ENCODE measurements at regions not wholly inside any gene's neighbourhood (a gene's known extent, or its start where the extent isn't known, plus 50 kb on each side); places are given as distances from the start of the nearest gene placed in this dataset.
"Not testable (repeated sequence)": the region's sequence is repeated elsewhere in the genome, so short reads cannot be mapped to it uniquely, and the experiment has no call there.

DNA sequence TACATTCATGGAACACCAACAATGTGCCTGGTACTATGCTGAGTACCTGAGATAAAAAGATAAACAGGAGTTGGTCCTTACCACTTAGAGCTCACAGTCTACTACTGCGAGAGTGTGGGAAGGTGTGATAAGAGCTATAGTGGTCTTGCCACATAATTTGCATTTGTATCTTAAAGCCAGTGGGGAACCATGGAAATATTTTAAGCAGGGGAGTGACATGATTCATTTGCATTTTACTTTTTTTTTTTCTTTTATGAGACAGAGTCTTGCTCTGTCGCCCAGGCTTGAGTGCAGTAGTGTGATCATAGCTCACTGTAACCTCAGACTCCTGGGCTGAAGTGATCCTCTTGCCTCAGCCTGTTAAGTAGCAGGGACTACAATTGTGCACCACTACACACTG, 53.6 kb downstream of the SRGAP2 start:
- not testable (repeated sequence) for DNase-seq

- DNase-seq, result not testable (repeated sequence)
These were observed 58.1 kb downstream of the SRGAP2 start for GRCh38 chr1:206261473-206261872.

DNA sequence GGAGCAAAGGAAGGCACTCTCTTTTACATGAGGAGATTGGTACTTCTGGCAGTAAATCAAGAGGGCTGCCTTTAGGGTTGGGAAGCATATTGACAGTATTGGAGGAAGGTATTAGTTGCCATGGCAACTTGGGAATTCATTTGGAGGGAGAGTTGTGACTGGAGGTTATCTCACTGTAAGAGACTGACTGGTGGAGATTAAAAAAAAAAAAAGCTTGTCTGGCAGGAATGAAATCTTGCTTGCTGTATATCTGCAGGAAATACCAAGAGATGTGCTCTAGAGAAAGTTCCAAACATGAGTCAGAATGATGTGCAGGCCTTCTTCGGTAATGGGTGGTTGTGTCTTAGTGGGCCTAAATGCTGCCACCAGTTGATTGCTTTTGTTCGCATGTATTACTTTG, 59.1 kb downstream of the SRGAP2 start:
- DNase-seq, result not testable (repeated sequence)

DNA sequence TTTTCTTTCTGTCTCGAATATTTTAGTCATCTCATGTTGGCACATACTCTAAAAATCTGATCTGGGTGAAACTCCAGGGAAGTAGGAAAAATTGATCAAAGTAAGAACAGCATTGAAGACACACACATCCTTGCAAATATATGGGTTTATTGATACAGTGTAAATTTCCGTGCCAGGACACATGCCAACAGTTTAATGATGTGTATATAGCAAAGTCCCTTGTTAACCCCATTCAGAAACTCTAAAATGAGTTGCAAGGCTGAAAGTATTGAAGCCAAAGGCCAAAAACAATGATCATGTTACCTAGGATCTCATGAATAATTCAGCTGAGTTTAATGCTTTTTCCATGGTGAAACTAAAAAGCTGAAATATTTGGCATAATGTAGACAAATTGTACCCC, 61.6 kb downstream of the SRGAP2 start:
- not testable (repeated sequence) for DNase-seq

GRCh38 chr1:206271153-206271552, 67.8 kb downstream of the SRGAP2 start:
- not testable (repeated sequence) for DNase-seq

- DNase-seq, result not testable (repeated sequence)
These were observed 69.8 kb downstream of the SRGAP2 start for GRCh38 chr1:206273104-206273503.

- DNase-seq, result not testable (repeated sequence)
These were observed 72.8 kb downstream of the SRGAP2 start for GRCh38 chr1:206276143-206276542.

GRCh38 chr1:206278683-206279082, 75.3 kb downstream of the SRGAP2 start:
- not testable (repeated sequence) for DNase-seq

DNA sequence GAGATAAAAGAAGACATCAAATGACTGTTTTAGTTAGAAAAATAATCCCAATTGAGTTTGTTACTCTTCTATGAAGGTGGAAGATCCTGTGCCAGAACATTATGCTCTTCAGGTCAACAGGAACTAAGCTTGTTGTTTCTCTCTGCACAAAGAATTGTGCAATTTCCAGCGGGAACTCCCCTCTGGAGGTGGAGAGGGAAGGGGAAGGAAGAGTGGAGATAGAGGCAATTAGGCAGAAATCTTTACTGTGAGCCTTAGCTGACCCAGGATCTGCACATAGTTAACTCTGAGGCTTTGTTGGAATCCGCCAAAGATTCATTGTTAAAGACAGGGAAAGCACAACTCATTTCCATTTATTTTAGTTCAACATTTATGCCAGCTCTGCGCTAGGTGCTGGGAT, 77.3 kb downstream of the SRGAP2 start:
- not testable (repeated sequence) for DNase-seq

GRCh38 chr1:206281912-206282654, 78.7 kb downstream of the SRGAP2 start:
- not testable (repeated sequence) for DNase-seq

DNA sequence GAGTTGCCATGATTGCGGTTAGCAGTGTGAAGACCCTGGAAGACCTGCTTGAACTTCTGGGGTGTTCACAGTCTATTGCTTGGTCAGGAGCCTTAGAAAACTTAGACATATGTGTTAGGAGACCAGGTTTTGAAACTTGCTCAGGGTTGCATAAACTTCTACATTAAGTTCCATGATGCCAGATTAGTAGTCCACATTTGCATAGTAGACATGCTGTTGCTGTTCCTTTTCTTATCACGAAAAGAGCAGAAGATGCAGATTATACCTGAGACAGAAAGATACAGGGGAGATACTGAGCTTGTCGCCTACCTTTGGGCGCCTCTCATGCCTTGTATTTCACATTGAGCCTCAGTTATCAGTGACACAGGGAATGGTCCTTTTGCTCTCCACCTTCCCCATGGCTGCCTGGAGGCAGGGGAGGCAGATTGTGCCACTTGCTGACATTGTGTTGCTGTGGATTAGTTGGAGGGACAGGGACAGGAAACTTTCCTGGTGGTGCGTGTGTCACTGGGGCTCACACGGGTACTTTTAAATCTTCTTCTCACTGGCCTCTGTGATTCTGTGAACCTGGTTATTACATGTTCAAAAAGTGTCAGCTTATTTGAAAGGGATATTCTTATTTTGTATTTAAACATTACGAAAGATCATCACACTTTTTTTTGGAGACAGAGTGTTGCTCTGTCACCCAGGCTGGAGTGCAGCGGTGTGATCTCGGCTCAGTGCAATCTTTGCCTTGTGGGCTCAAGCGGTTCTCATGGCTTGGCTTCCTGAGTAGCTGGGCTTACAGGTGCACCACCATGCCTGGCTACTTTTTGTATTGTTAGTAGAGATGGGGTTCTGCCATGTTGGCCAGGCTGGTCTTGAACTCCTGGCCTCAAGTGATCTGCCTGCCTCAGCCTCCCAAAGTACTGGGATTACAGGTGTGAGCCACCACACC, 82.0 kb downstream of the SRGAP2 start:
- DNase-seq, result not testable (repeated sequence)

- DNase-seq, result not testable (repeated sequence)
These were observed 84.4 kb downstream of the SRGAP2 start for GRCh38 chr1:206287759-206288158.

DNA sequence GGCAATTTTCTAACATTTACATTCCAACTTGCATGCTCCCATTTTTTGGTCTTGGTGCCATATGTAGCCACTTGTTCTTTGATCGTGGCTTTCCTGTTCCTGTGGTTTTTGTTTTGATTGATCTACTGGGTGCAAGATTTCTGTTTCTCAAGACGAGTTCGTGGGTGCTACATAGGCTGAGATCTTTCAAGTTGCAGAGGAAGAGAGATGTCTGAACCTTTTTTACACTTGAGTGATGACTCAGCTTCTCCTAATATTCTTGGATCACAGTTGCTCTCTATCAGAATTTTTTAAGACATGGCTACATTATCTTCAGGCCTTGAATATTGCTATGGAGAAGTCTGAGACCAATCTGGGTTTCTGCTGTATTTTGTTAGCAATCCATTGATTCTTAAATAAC, 85.1 kb downstream of the SRGAP2 start:
- DNase-seq, result not testable (repeated sequence)

GRCh38 chr1:206297145-206298031, 94.0 kb downstream of the SRGAP2 start:
- DNase-seq, result not testable (repeated sequence)

DNA sequence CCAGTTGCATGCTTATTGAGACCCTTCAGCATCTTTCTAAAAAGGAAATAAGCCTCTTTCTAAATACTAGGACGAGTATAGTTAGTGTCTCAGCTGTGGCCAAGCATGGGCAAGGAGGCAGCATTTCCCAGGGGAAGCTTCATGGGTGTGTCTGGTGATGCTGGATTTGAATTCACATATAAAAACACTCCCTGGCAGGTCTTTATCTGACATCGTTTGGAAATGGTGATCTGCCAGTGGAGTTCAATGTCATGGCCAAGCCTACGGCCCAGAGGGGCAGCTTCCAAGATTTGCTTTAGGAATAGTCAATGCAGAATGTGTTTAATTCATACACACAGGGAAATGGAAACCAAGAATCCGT, 94.7 kb downstream of the SRGAP2 start:
- DNase-seq, result not testable (repeated sequence)

GRCh38 chr1:206299181-206299791, 95.9 kb downstream of the SRGAP2 start:
- not testable (repeated sequence) for DNase-seq

DNA sequence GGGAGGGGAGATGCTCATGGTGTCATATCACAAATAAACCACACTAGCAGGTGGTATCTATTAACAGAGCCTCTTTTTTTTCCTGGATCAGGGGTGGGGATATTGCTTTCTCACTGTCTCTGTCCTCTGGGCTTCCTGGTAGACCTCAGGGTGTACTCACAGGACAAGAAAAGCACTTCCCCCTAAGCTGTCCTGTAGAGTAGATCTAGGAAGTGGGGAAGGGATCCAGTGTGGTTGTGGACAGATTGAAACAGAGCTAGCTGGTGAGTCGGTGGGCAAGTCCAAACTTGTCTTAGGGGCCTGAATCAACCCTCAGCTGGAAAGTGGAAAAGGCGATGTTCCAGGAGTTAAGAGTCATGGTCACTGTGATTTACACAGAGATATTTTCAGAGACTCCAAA, 96.6 kb downstream of the SRGAP2 start:
- not testable (repeated sequence) for DNase-seq

DNA sequence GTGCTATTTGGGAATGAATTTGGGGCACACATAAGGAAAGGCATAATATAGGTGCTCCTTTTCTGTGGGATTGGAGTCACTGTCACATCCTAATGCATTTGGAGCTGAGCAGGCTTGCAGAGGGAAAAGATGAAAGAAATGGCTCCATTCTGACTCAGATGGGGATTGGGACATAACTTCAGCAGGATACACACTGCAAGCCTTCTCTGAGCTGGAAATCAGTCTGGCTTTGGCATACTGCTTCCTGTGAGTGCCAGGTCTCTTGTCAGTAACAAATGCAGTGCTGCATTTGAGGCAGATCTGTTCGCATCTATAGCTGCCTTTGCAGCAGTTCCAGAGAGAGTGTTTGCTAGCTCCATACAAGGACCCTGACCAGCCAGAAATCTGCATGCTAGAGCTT, 98.7 kb downstream of the SRGAP2 start:
- DNase-seq, result not testable (repeated sequence)

DNA sequence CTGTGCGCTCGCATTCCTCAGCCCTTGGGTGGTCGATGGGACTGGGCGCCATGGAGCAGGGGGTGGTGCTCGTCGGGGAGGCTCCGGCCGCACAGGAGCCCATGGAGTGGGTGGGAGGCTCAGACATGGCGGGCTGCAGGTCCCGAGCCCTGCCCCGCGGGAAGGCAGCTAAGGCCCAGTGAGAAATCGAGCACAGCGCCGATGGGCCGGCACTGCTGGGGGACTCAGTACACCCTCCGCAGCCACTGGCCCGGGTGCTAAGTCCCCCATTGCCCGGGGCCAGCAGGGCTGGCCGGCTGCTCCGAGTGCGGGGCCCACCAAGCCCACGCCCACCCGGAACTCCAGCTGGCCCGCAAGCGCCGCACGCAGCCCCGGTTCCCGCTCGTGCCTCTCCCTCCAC, 104.1 kb downstream of the SRGAP2 start:
- DNase-seq, result not testable (repeated sequence)

DNA sequence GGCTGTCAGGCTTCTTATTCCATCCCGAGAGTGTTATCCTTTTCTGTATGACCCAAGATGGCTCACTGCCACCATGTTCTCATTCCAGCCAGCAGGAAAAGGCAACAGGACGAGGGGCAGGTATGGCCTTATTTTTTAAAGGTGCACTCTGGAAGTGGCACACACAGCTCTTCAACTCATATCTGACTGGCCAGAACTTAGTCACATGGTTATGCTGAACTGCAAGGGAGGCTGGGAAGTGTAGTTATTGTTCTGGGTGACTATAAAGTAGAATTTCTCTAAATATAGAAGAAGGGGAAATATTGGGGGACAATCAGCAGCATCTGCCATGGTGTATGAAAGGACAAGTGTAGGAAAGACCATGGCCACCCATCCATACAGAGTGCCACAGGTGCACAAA, 107.6 kb downstream of the SRGAP2 start:
- not testable (repeated sequence) for DNase-seq

- not testable (repeated sequence) for DNase-seq
These were observed 108.4 kb downstream of the SRGAP2 start for GRCh38 chr1:206311611-206312273.

DNA sequence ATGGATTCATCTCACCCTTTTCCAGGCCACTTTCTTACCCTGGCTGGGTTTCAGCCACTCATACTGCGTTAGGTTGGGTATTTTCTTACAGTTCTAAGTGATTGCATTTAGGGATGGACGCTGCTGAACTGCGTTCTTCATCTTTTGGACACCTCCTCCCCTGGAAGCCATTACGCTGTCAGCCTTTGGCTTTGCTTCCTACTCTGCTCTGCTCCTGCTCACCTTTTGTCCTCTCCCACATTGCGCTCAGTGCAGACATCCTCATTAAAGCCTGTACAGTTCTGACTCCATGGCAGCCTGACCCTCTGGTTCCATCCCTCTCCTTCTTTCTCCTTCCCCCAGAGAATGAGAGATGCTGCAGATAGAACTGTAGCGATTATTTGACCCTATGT, 108.9 kb downstream of the SRGAP2 start:
- not testable (repeated sequence) for DNase-seq
